ENCODE measurements at regions not wholly inside any gene's neighbourhood (a gene's known extent, or its start where the extent isn't known, plus 50 kb on each side); places are given as distances from the start of the nearest gene placed in this dataset.

DNA sequence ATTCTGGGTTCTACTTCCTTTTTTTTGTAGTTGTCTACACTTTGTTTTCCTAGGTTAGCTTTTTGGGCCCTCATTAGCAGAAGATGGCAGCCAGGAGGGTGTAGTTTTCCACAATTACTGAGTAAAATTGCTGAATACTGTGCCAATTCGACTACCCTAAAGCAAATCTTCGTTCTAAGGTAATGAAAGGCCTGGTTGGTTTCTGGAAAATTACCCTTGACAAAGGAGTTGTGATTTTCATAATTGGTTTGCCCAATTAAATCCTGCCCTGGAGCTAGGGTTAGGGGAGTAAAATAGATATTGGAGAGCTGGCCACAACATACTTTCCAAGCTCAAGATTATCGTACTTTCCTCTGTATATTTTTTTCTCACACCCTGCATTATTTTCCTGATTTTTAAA lies 293.0 kb downstream of the OXSM start:
- TF ChIP-seq EP300 (conservative IDR thresholded peaks at IDR 0.05; ENCODE audit: poor library complexity, severe bottlenecking) (no peak), SMC3 (conservative IDR thresholded peaks at IDR 0.05; ENCODE audit: poor library complexity) (no peak), RAD21 (conservative IDR thresholded peaks at IDR 0.05) (no peak), POLR2AphosphoS5 (IDR thresholded peaks at IDR 0.05) (no peak), TAF1 (IDR thresholded peaks at IDR 0.05; ENCODE audit: low read depth) (no peak), MXI1 (conservative IDR thresholded peaks at IDR 0.05; ENCODE audit: poor library complexity, severe bottlenecking) (no peak), EZH2 (IDR thresholded peaks at IDR 0.05; ENCODE audit: borderline replicate concordance, insufficient read depth, low read length, poor library complexity, severe bottlenecking) (no peak)
- TF ChIP-seq, protein P1, sequence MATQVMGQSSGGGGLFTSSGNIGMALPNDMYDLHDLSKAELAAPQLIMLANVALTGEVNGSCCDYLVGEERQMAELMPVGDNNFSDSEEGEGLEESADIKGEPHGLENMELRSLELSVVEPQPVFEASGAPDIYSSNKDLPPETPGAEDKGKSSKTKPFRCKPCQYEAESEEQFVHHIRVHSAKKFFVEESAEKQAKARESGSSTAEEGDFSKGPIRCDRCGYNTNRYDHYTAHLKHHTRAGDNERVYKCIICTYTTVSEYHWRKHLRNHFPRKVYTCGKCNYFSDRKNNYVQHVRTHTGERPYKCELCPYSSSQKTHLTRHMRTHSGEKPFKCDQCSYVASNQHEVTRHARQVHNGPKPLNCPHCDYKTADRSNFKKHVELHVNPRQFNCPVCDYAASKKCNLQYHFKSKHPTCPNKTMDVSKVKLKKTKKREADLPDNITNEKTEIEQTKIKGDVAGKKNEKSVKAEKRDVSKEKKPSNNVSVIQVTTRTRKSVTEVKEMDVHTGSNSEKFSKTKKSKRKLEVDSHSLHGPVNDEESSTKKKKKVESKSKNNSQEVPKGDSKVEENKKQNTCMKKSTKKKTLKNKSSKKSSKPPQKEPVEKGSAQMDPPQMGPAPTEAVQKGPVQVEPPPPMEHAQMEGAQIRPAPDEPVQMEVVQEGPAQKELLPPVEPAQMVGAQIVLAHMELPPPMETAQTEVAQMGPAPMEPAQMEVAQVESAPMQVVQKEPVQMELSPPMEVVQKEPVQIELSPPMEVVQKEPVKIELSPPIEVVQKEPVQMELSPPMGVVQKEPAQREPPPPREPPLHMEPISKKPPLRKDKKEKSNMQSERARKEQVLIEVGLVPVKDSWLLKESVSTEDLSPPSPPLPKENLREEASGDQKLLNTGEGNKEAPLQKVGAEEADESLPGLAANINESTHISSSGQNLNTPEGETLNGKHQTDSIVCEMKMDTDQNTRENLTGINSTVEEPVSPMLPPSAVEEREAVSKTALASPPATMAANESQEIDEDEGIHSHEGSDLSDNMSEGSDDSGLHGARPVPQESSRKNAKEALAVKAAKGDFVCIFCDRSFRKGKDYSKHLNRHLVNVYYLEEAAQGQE (IDR thresholded peaks at IDR 0.05; ENCODE audit: borderline replicate concordance): no peak
- TF ChIP-seq, protein P2, sequence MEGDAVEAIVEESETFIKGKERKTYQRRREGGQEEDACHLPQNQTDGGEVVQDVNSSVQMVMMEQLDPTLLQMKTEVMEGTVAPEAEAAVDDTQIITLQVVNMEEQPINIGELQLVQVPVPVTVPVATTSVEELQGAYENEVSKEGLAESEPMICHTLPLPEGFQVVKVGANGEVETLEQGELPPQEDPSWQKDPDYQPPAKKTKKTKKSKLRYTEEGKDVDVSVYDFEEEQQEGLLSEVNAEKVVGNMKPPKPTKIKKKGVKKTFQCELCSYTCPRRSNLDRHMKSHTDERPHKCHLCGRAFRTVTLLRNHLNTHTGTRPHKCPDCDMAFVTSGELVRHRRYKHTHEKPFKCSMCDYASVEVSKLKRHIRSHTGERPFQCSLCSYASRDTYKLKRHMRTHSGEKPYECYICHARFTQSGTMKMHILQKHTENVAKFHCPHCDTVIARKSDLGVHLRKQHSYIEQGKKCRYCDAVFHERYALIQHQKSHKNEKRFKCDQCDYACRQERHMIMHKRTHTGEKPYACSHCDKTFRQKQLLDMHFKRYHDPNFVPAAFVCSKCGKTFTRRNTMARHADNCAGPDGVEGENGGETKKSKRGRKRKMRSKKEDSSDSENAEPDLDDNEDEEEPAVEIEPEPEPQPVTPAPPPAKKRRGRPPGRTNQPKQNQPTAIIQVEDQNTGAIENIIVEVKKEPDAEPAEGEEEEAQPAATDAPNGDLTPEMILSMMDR (IDR thresholded peaks at IDR 0.05; ENCODE audit: poor library complexity, severe bottlenecking): no peak
- no peaks in the 10 kb centered on the region for H4K20me1 ChIP-seq (ENCODE audit: insufficient read depth)
- H3K9ac ChIP-seq (ENCODE audit: low read length): no peak overlapping the region
- H3K79me2 ChIP-seq (replicated peaks; ENCODE audit: insufficient read depth, low read length): no peaks in the 10 kb centered on the region
- H3K9me2 ChIP-seq (ENCODE audit: insufficient read depth, low read length): no peaks in the 10 kb centered on the region
- H3K9me3 ChIP-seq (ENCODE audit: low read length): no peaks in the 10 kb centered on the region
- no peak overlapping the region for H3K27ac ChIP-seq (ENCODE audit: low read length)
- no peaks in the 10 kb centered on the region for H3K27me3 ChIP-seq (ENCODE audit: insufficient read depth, low read depth, low read length)
- H3K4me2 ChIP-seq (ENCODE audit: low read length): no peak overlapping the region
- no peak overlapping the region for H2AFZ ChIP-seq (ENCODE audit: low read depth, low read length)
- H3K36me3 ChIP-seq (ENCODE audit: insufficient read depth, low read length): no peaks in the 10 kb centered on the region
- no peaks in the 10 kb centered on the region for H3F3A ChIP-seq (ENCODE audit: insufficient read depth, low read length, poor library complexity, severe bottlenecking)
- H3K4me3 ChIP-seq (ENCODE audit: low read length): no peak overlapping the region

DNA sequence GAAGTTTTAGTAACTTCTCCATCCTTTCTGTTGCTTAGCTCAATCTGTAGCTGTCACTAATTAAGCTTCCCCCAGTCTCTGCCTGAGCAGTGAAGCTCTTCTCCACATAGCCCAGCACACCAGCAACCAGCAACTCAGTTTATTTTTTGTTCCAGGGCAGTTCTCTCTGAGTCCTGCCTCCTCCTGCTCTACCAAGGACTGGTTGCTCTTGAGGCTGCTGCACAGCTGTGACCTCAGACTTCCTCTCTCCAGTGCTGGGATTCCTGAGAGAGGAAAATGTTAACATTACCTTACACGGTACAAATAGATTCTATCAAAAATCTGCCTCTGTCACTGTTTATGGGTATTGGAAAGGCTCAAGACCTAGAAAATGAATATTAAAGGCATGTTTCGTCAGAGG lies 294.7 kb downstream of the OXSM start:
- H3K4me3 ChIP-seq (ENCODE audit: low read length): no peak overlapping the region
- H4K20me1 ChIP-seq (ENCODE audit: insufficient read depth): no peaks in the 10 kb centered on the region
- no peak overlapping the region for H3K9ac ChIP-seq (ENCODE audit: low read length)
- H3K27ac ChIP-seq (ENCODE audit: low read length): no peak overlapping the region
- H3K9me3 ChIP-seq (ENCODE audit: low read length): no peaks in the 10 kb centered on the region
- no peaks in the 10 kb centered on the region for H3K27me3 ChIP-seq (ENCODE audit: insufficient read depth, low read depth, low read length)
- no peaks in the 10 kb centered on the region for H3K36me3 ChIP-seq (ENCODE audit: insufficient read depth, low read length)
- H3K9me2 ChIP-seq (ENCODE audit: insufficient read depth, low read length): no peaks in the 10 kb centered on the region
- no peak overlapping the region for H2AFZ ChIP-seq (ENCODE audit: low read depth, low read length)
- no peak for TF ChIP-seq SMC3 (conservative IDR thresholded peaks at IDR 0.05; ENCODE audit: poor library complexity)
- no peak for TF ChIP-seq EP300 (conservative IDR thresholded peaks at IDR 0.05; ENCODE audit: poor library complexity, severe bottlenecking)
- no peak for TF ChIP-seq RAD21 (conservative IDR thresholded peaks at IDR 0.05)
- TF ChIP-seq, protein P1 (IDR thresholded peaks at IDR 0.05; ENCODE audit: borderline replicate concordance): no peak
- no peak for TF ChIP-seq POLR2AphosphoS5 (IDR thresholded peaks at IDR 0.05)
- TF ChIP-seq, protein P2 (IDR thresholded peaks at IDR 0.05; ENCODE audit: poor library complexity, severe bottlenecking): no peak
- no peak for TF ChIP-seq EZH2 (IDR thresholded peaks at IDR 0.05; ENCODE audit: borderline replicate concordance, insufficient read depth, low read length, poor library complexity, severe bottlenecking)
- TF ChIP-seq TAF1 (IDR thresholded peaks at IDR 0.05; ENCODE audit: low read depth): no peak
- H3F3A ChIP-seq (ENCODE audit: insufficient read depth, low read length, poor library complexity, severe bottlenecking): no peaks in the 10 kb centered on the region
- no peaks in the 10 kb centered on the region for H3K79me2 ChIP-seq (replicated peaks; ENCODE audit: insufficient read depth, low read length)
- no peak overlapping the region for H3K4me2 ChIP-seq (ENCODE audit: low read length)

All from neural cell (in vitro differentiated cells).